Parathyroid adenoma (tissue), 2 donors: ENCODE measurements at regions not wholly inside any gene's neighbourhood (a gene's known extent, or its start where the extent isn't known, plus 50 kb on each side); places are given as distances from the start of the nearest gene placed in this dataset.

Experiments
- H2AFZ ChIP-seq: fragments of 300-600 bp; sonication (generic); one replicate; pipeline ENCODE4 v1.7.0; 2017; ENCODE audit warnings: antibody characterized with exemption, mild to moderate bottlenecking
- H3K27ac ChIP-seq: fragments of 300-600 bp; sonication (generic); one replicate; pipeline ENCODE4 v1.7.0; 2017
- H3K27me3 ChIP-seq: fragments of 300-600 bp; sonication (generic); one replicate; pipeline ENCODE4 v1.7.0; 2017; ENCODE audit warnings: low read length; ENCODE audit not compliant: control insufficient read depth, insufficient read depth
- H3K36me3 ChIP-seq: fragments of 300-600 bp; sonication (generic); one replicate; pipeline ENCODE4 v1.7.0; 2017; ENCODE audit warnings: low read length; ENCODE audit not compliant: control insufficient read depth, insufficient read depth
- H3K4me1 ChIP-seq: fragments of 300-600 bp; sonication (generic); one replicate; pipeline ENCODE4 v1.7.0; 2017; ENCODE audit warnings: control low read depth
- H3K4me2 ChIP-seq: fragments of 300-600 bp; sonication (generic); one replicate; pipeline ENCODE4 v1.7.0; 2017; ENCODE audit warnings: low read length
- H3K4me3 ChIP-seq: fragments of 300-600 bp; sonication (generic); one replicate; pipeline ENCODE4 v1.7.0; 2017; ENCODE audit warnings: low read depth, low read length
- H3K79me2 ChIP-seq: fragments of 300-600 bp; sonication (generic); one replicate; pipeline ENCODE4 v1.7.0; 2017; ENCODE audit warnings: control low read depth
- H3K9ac ChIP-seq: fragments of 300-600 bp; sonication (generic); one replicate; pipeline ENCODE4 v1.7.0; 2017; ENCODE audit warnings: mild to moderate bottlenecking
- H3K9me3 ChIP-seq: fragments of 300-600 bp; sonication (generic); one replicate; pipeline ENCODE4 v1.7.0; 2017; ENCODE audit warnings: low read length; ENCODE audit not compliant: control insufficient read depth
- TF ChIP-seq, protein P1 (sequence below): fragments of 300-600 bp; sonication (generic); IDR thresholded peaks from one replicate; pipeline ENCODE4 v1.7.0; 2017; ENCODE audit warnings: antibody characterized with exemption, mild to moderate bottlenecking
- donor health status: primary hyperparathyroidism.

DNA sequence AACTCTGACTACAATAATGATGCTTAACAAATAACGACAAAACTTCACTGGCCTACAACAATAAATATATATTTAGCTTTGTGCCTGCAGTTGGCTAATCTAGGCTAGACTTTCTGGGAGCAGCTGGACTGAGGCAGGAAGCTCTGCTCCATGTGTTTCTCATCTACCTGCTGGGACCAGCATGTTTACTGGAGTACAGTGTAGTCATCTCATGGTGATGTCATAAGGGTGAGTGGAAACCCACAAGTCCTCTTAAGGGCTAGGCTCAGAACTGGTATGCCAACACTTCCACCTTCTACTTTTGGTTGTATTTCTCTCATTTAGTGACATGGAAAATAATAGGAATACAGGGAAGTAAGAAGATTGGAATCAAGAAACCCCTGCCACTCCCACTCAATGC, 85.7 kb upstream of the NIPBL start:
- H3K79me2 ChIP-seq: no peaks in the 10 kb centered on the region
- H3K4me2 ChIP-seq: no peak overlapping the region
- H3K4me1 ChIP-seq: peaks cover 14% of the 10 kb centered on the region
- no peak overlapping the region for H3K27ac ChIP-seq
- no peak overlapping the region for H3K4me3 ChIP-seq
- H3K9ac ChIP-seq: no peak overlapping the region
- H3K36me3 ChIP-seq: no peaks in the 10 kb centered on the region
- TF ChIP-seq, protein P1, sequence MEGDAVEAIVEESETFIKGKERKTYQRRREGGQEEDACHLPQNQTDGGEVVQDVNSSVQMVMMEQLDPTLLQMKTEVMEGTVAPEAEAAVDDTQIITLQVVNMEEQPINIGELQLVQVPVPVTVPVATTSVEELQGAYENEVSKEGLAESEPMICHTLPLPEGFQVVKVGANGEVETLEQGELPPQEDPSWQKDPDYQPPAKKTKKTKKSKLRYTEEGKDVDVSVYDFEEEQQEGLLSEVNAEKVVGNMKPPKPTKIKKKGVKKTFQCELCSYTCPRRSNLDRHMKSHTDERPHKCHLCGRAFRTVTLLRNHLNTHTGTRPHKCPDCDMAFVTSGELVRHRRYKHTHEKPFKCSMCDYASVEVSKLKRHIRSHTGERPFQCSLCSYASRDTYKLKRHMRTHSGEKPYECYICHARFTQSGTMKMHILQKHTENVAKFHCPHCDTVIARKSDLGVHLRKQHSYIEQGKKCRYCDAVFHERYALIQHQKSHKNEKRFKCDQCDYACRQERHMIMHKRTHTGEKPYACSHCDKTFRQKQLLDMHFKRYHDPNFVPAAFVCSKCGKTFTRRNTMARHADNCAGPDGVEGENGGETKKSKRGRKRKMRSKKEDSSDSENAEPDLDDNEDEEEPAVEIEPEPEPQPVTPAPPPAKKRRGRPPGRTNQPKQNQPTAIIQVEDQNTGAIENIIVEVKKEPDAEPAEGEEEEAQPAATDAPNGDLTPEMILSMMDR: no peak
- no peak overlapping the region for H2AFZ ChIP-seq
- H3K9me3 ChIP-seq: no peaks in the 10 kb centered on the region
- H3K27me3 ChIP-seq: no peaks in the 10 kb centered on the region

- Histone ChIP-seq H3K4me2 (no peak overlapping the region), H3K36me3 (no peaks in the 10 kb centered on the region), H3K9ac (no peak overlapping the region), H3K4me3 (no peak overlapping the region), H3K4me1 (peaks cover 6% of the 10 kb centered on the region), H2AFZ (no peak overlapping the region), H3K9me3 (no peaks in the 10 kb centered on the region), H3K27me3 (no peaks in the 10 kb centered on the region), H3K27ac (no peak overlapping the region), H3K79me2 (no peaks in the 10 kb centered on the region)
- TF ChIP-seq, protein P1: no peak
Observed at GRCh38 chr5:36792560-36793180, 83.9 kb upstream of the NIPBL start.

DNA sequence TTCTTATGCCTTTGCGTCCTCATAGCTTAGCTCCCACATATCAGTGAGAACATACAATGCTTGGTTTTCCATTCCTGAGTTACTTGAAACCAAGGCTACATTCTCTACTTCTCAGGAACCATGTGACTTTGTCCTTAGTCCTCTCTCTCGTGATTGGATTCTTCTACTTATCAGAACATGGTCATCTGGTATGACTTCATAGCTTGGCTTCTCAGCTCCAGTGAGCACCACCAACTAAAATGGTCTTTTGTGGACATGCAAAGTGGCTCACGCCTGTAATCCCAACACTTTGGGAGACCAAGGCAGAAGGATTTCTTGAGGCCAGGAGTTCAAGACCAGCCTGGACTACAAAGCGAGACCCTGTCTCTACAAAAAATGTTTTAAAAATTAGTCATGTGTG, 81.2 kb upstream of the NIPBL start:
- H3K27me3 ChIP-seq: no peaks in the 10 kb centered on the region
- H3K9me3 ChIP-seq: no peaks in the 10 kb centered on the region
- no peaks in the 10 kb centered on the region for H3K36me3 ChIP-seq
- no peaks in the 10 kb centered on the region for H3K79me2 ChIP-seq
- TF ChIP-seq, protein P1: no peak
- H3K9ac ChIP-seq: no peak overlapping the region
- H3K4me2 ChIP-seq: no peak overlapping the region
- no peaks in the 10 kb centered on the region for H3K4me1 ChIP-seq
- no peak overlapping the region for H3K4me3 ChIP-seq
- H3K27ac ChIP-seq: no peak overlapping the region
- no peak overlapping the region for H2AFZ ChIP-seq

- Histone ChIP-seq H3K9ac (no peak overlapping the region), H3K27me3 (no peaks in the 10 kb centered on the region), H3K36me3 (no peaks in the 10 kb centered on the region), H3K4me1 (no peaks in the 10 kb centered on the region), H3K27ac (no peak overlapping the region), H3K4me2 (no peak overlapping the region), H2AFZ (no peak overlapping the region), H3K79me2 (no peaks in the 10 kb centered on the region), H3K9me3 (no peaks in the 10 kb centered on the region), H3K4me3 (no peak overlapping the region)
- TF ChIP-seq, protein P1: no peak
Observed at GRCh38 chr5:36796155-36796554, 80.4 kb upstream of the NIPBL start.

DNA sequence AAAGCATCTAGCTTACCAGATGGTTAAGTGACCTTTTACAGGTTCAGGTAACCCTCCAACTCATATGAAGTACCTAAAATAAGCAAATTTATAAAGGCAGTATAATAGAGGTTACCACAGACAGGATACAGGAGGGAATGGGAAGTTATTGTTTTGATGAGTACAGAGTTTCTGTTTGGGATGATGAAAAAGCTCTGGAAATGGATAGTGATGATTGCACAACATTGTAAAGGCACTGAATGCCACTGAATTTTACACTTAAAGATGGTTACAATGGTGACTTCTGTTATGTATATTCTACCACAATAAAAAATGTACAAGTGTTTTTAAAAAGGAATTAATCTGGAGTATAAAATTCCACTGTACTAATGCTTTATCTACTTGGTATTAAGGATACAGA, 75.0 kb upstream of the NIPBL start:
- TF ChIP-seq, protein P1: no peak
- Histone ChIP-seq H3K9me3 (no peaks in the 10 kb centered on the region), H3K9ac (no peak overlapping the region), H2AFZ (no peak overlapping the region), H3K36me3 (no peaks in the 10 kb centered on the region), H3K79me2 (no peaks in the 10 kb centered on the region), H3K4me3 (no peak overlapping the region), H3K27ac (no peak overlapping the region), H3K4me2 (no peak overlapping the region), H3K4me1 (no peaks in the 10 kb centered on the region), H3K27me3 (no peaks in the 10 kb centered on the region)
